Kidney capillary endothelial cell (primary cell): ENCODE measurements at regions not wholly inside any gene's neighbourhood (a gene's known extent, or its start where the extent isn't known, plus 50 kb on each side); places are given as distances from the start of the nearest gene placed in this dataset.

Source experiments
- DNase-seq: peaks from one replicate; pipeline ENCODE4 v3.0.0-alpha.2; 2018; ENCODE audit warnings: low spot score

DNA sequence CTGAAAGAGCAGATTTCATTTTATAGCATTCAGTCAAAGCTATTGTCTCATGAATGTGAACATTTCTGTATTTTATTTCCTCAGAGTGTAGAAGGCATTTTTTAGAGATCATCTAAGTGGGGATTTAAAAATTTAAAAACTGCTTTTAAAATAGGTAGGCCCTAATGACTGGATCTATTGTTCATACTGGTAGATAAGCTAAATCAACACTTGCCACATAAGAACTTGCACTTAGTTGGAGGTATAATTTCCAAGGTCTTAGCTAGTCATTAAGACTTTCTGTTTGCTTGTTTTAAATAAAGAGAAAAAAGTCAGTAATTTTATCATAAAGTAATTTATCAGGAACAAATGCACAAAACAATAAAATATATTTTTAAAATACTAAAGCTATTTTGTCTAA lies 75.2 kb upstream of the LMO3 start:
- no peak for DNase-seq

DNA sequence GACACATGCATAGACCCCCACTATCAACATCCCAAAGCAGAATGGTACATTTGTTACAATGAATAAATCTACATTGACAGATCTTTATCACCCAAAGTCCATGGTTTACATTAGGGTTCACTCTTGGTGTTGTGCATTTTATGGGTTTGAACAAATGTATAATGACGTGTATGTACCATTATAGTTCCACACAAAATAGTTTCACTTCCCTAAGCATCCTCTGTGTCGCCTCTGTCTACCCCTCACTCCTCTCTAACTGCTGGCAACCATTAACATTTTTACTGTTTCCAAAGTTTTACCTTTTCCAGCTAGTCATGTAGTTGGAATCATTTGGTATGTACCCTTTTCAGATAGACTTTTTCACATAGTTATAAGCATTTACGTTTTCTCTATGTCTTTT lies 69.5 kb upstream of the LMO3 start:
- no peak for DNase-seq

GRCh38 chr12:16674885-16675284 lies 68.9 kb upstream of the LMO3 start:
- DNase-seq, result no peak

- no peak for DNase-seq
Observed at GRCh38 chr12:16670456-16671050, 64.6 kb upstream of the LMO3 start.

DNA sequence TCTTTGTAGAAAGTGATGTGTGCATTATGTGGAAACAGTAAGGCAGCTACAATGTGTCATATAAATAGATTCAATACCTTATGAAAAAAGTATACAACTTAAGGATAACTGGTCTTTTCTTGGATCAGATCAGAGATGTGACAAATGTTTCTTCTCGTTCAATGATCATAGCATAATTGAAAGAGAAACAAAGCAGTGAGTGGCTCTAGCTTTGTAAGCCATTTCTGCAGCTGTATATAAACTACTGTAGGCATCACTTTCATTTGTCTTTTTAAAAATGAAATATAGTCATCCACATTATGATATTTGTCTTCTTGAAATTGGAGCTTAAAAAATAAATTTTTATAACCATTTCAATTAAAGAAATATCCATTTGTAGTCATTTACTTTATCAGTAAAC lies 63.8 kb upstream of the LMO3 start:
- no peak for DNase-seq

- DNase-seq, result no peak
Observed at GRCh38 chr12:16668198-16668597, 62.2 kb upstream of the LMO3 start.

- no peak for DNase-seq
Observed at GRCh38 chr12:16658699-16659098, 52.7 kb upstream of the LMO3 start.
